ENCODE measurements at regions not wholly inside any gene's neighbourhood (a gene's known extent, or its start where the extent isn't known, plus 50 kb on each side); places are given as distances from the start of the nearest gene placed in this dataset.
"Not testable (repeated sequence)": the region's sequence is repeated elsewhere in the genome, so short reads cannot be mapped to it uniquely, and the experiment has no call there.

GRCh38 chr10:89949496-89949895 is 248.1 kb downstream of the KIF20B start:
- DNase-seq (ENCODE audit: low read depth) = no peak

- no peak for DNase-seq (ENCODE audit: low read depth)
Measured at GRCh38 chr10:89952325-89952724, 250.9 kb downstream of the KIF20B start.

- no peak for DNase-seq (ENCODE audit: low read depth)
Measured at GRCh38 chr10:89952751-89953150, 251.4 kb downstream of the KIF20B start.

GRCh38 chr10:89954061-89954460 is 252.7 kb downstream of the KIF20B start:
- no peak for DNase-seq (ENCODE audit: low read depth)

GRCh38 chr10:89954787-89955566 is 253.6 kb downstream of the KIF20B start:
- DNase-seq (ENCODE audit: low read depth) = no peak

- no peak for DNase-seq (ENCODE audit: low read depth)
Measured at GRCh38 chr10:89959433-89960110, 258.2 kb downstream of the KIF20B start.

GRCh38 chr10:89963451-89964102 is 262.2 kb downstream of the KIF20B start:
- no peak for DNase-seq (ENCODE audit: low read depth)

GRCh38 chr10:89966211-89966610 is 264.8 kb downstream of the KIF20B start:
- DNase-seq (ENCODE audit: low read depth) = no peak

GRCh38 chr10:89973326-89973725 is 271.9 kb downstream of the KIF20B start:
- DNase-seq (ENCODE audit: low read depth) = no peak

- no peak for DNase-seq (ENCODE audit: low read depth)
Measured at GRCh38 chr10:89975071-89975470, 273.7 kb downstream of the KIF20B start.

- DNase-seq (ENCODE audit: low read depth) = no peak
Measured at GRCh38 chr10:89975771-89976170, 274.4 kb downstream of the KIF20B start.

GRCh38 chr10:89978081-89978480 is 276.7 kb downstream of the KIF20B start:
- DNase-seq (ENCODE audit: low read depth) = no peak

GRCh38 chr10:89979726-89980125 is 278.3 kb downstream of the KIF20B start:
- DNase-seq (ENCODE audit: low read depth) = no peak

GRCh38 chr10:89980166-89980565 is 278.8 kb downstream of the KIF20B start:
- DNase-seq (ENCODE audit: low read depth) = no peak

GRCh38 chr10:89981891-89982290 is 280.5 kb downstream of the KIF20B start:
- DNase-seq (ENCODE audit: low read depth) = no peak

- DNase-seq (ENCODE audit: low read depth) = no peak
Measured at GRCh38 chr10:89985446-89985845, 284.1 kb downstream of the KIF20B start.

GRCh38 chr10:89988361-89988760 is 287.0 kb downstream of the KIF20B start:
- not testable (repeated sequence) for DNase-seq (ENCODE audit: low read depth)

- no peak for DNase-seq (ENCODE audit: low read depth)
Measured at GRCh38 chr10:89992575-89992974, 291.2 kb downstream of the KIF20B start.

- no peak for DNase-seq (ENCODE audit: low read depth)
Measured at GRCh38 chr10:90007226-90007625, 305.8 kb downstream of the KIF20B start.

- DNase-seq (ENCODE audit: low read depth) = not testable (repeated sequence)
Measured at GRCh38 chr10:90011281-90011680, 309.9 kb downstream of the KIF20B start.

GRCh38 chr10:90018819-90019218 is 317.4 kb downstream of the KIF20B start:
- no peak for DNase-seq (ENCODE audit: low read depth)

GRCh38 chr10:90020506-90020905 is 319.1 kb downstream of the KIF20B start:
- no peak for DNase-seq (ENCODE audit: low read depth)

GRCh38 chr10:90023950-90024349 is 322.6 kb downstream of the KIF20B start:
- no peak for DNase-seq (ENCODE audit: low read depth)
